Fibroblast of villous mesenchyme (primary cell): ENCODE measurements at regions not wholly inside any gene's neighbourhood (a gene's known extent, or its start where the extent isn't known, plus 50 kb on each side); places are given as distances from the start of the nearest gene placed in this dataset.

Experiments used
- DNase-seq: peaks from one replicate; pipeline ENCODE4 v3.0.0-alpha.2; 2010; ENCODE audit warnings: low read depth
- H3K4me3 ChIP-seq: 2 replicates; pipeline ENCODE4 v1.5.1; 2011; ENCODE audit warnings: low read depth, mild to moderate bottlenecking, low read length
- TF ChIP-seq, protein P1 (sequence below): IDR thresholded peaks from 2 replicates; pipeline ENCODE4 v1.5.1; 2012; ENCODE audit warnings: low read depth, mild to moderate bottlenecking, low read length; ENCODE audit not compliant: insufficient read depth

DNA sequence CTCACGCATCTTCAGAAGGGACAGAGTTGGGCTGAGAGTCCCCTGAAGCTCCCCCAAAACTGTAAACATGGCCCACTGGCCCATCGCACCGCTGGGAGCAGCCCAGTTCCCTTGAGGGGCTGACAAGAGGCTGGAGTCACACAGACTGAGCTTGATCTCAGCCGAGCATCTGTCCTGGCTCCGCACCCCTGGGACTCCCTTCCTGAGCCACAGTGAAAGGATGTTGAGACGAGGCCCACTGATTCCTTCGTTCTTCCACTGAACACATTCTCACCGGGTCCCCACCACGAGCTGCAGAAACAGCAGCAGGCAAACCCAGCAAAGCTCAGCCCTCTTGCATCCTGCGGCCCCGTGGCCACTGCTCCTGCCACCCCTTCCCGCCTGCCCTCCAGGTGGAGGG is 145.9 kb upstream of the CIBAR2 start:
- H3K4me3 ChIP-seq: no peak overlapping the region
- TF ChIP-seq, protein P1, sequence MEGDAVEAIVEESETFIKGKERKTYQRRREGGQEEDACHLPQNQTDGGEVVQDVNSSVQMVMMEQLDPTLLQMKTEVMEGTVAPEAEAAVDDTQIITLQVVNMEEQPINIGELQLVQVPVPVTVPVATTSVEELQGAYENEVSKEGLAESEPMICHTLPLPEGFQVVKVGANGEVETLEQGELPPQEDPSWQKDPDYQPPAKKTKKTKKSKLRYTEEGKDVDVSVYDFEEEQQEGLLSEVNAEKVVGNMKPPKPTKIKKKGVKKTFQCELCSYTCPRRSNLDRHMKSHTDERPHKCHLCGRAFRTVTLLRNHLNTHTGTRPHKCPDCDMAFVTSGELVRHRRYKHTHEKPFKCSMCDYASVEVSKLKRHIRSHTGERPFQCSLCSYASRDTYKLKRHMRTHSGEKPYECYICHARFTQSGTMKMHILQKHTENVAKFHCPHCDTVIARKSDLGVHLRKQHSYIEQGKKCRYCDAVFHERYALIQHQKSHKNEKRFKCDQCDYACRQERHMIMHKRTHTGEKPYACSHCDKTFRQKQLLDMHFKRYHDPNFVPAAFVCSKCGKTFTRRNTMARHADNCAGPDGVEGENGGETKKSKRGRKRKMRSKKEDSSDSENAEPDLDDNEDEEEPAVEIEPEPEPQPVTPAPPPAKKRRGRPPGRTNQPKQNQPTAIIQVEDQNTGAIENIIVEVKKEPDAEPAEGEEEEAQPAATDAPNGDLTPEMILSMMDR: no peak
- no peak for DNase-seq

DNA sequence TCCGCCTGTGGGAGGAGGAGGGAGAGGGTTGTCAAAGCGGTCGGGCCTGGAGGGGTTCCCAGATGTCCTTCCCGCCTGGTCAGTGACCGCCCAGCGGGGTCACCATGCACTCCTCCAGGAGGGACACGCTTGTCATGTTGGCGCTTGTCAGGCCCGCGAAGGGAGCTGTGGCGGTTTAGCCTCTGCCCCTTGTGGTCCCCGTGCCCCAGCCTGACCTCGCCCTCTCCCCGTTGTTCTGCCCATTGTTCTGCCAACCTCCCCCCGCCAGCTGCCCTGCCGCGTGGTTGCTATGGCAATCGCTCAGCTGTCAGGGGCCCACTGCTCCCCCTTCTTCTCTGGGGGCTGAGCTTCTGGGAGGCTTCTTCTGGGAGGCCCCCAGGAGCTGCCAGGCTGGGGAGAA is 146.4 kb upstream of the CIBAR2 start:
- TF ChIP-seq, protein P1: no peak
- H3K4me3 ChIP-seq: no peak overlapping the region
- no peak for DNase-seq

DNA sequence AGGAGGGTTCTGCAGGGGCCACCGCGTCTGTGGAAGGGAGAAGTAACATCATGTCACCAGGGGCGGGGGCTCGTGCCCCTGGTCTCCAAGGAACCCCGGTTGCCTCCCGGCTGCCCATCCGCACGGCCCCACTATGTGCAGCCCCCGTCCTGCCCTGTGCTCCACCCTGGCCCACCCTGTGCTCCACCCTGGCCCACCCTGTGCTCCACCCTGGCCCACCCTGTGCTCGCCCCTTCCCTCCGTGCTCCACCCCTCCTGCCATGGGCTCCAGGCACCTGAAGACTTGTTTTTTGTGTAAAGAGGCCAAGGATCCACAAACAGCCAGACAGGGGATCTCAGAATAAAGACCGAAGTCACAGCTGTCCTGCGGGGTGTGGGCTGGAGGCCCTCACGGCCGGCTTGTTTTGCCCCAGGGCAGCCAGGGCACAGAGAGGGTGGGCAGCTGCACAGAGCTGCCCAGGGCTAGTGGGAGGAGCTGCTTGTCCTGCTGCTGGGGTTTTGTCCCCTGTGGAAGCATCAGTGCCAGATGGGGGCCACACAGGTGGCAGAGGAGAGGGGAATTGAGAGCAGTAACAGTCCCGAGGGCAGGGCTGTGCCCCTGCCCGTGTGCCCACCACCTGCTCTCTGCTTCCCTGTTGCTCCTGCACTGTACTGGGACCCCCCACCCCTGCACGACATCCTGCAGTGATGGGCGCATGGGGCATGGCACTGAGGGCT is 147.0 kb upstream of the CIBAR2 start:
- DNase-seq: no peak
- no peak overlapping the region for H3K4me3 ChIP-seq
- TF ChIP-seq, protein P1: no peak

DNA sequence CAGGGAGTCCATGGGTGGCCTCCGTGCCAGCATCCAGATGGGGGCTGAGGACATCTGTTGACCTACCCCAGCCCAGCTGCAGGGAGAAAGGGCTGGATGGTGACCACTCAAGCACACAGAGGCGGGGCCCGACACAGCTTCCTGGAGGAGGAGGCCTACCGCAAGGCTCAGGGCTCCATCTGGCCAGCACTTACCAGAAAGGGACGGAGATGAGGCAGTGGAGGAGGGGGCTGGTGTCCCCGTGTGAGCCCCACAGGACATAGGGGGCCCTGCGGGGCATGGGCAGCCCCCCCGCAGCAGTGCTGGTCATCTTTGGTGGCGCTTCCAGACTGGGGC is 147.5 kb upstream of the CIBAR2 start:
- no peak overlapping the region for H3K4me3 ChIP-seq
- TF ChIP-seq, protein P1: no peak
- no peak for DNase-seq

DNA sequence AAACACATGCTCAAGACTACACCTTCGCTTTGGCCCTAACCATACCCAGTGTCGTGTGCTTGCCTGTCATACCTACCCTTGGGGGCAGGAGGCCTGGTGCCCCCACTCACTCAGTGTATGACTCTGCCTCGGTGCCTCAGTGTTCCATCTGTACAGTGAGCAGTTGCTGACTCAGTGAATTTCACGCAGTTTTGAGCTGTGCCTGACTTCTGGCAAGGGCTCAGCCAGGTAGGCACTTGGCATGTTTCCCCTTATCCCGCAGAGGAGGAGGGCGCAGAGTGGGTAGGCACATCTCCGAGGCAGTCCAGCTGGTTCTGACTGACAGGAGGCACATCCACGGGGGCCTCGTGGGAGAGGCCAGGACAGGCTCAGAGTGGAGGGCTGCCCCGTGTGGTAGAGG is 148.9 kb upstream of the CIBAR2 start:
- no peak for DNase-seq
- H3K4me3 ChIP-seq: no peak overlapping the region
- TF ChIP-seq, protein P1: no peak

DNA sequence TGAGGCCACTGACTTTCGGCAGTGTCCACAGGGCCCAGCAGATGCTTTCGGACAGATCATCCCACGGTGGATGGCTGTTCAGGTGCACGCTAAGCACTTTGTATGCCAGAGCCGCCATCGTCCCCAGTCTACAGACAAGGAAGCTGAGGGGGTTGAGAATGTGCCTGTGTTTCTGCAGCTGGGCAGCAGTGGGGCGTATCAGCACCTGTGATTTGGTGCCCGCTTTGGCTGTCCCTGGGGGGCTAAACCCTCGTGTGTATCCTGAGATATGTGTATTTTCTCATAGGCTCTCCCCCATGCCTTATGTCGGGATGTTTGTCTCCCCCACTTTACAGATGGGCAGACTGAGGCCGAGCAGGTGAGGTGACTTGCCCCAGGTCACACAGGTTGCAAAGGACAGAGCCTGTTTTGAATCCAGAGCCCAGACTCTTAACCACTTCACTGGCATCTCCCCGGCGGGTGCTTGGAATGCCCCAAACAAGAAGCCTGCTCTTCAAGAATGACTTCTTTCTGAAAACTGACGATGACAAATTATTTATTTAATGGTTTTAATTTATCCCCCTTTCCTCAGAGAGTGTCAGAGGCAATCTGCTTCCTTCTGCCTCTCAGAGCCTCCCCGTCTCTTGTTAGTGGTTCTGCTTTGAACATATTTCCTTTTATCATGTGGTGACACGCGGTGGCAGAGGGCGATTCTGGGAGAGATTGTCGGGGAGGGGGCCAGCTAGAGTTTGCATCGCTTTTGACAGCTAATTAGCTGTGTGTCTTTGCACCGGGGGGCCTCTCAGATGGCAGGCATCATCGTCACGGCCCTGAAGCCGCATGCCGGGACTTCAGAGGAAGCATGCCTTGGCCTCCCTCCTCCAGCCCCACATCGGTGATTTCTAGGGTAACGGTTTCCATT is 149.6 kb upstream of the CIBAR2 start:
- no peak overlapping the region for H3K4me3 ChIP-seq
- no peak for DNase-seq
- TF ChIP-seq, protein P1: no peak
